ENCODE measurements at regions not wholly inside any gene's neighbourhood (a gene's known extent, or its start where the extent isn't known, plus 50 kb on each side); places are given as distances from the start of the nearest gene placed in this dataset.

DNA sequence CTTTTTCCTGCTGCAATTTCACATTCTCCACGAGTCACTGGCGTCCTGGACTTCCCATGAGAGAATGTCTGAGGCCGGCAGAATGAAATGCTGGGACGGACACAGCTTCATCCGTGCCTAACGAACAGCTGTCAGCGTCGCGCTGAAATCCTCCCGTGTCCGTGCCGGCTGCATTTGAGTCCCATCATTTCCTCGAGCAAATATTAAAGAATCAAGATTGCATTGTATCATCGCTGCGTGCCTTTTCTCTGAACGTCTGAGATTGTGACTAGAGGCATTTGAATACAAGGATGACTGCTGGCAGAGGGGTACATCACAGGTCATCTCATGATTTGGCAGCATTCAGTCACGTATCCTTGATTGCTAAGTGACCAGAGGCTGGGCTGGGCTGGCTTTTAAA, 279.9 kb downstream of the ASMT start:
- TF ChIP-seq, protein P1, sequence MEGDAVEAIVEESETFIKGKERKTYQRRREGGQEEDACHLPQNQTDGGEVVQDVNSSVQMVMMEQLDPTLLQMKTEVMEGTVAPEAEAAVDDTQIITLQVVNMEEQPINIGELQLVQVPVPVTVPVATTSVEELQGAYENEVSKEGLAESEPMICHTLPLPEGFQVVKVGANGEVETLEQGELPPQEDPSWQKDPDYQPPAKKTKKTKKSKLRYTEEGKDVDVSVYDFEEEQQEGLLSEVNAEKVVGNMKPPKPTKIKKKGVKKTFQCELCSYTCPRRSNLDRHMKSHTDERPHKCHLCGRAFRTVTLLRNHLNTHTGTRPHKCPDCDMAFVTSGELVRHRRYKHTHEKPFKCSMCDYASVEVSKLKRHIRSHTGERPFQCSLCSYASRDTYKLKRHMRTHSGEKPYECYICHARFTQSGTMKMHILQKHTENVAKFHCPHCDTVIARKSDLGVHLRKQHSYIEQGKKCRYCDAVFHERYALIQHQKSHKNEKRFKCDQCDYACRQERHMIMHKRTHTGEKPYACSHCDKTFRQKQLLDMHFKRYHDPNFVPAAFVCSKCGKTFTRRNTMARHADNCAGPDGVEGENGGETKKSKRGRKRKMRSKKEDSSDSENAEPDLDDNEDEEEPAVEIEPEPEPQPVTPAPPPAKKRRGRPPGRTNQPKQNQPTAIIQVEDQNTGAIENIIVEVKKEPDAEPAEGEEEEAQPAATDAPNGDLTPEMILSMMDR (IDR thresholded peaks at IDR 0.05): no peak
- H3K4me1 ChIP-seq: no peaks in the 10 kb centered on the region
- no peak for DNase-seq (ENCODE audit: low spot score)
- H3K27ac ChIP-seq: no peak overlapping the region
- H3K36me3 ChIP-seq: no peaks in the 10 kb centered on the region
- no peaks in the 10 kb centered on the region for H3K9me3 ChIP-seq
- no peaks in the 10 kb centered on the region for H3K27me3 ChIP-seq
- no peak overlapping the region for H3K4me3 ChIP-seq

DNA sequence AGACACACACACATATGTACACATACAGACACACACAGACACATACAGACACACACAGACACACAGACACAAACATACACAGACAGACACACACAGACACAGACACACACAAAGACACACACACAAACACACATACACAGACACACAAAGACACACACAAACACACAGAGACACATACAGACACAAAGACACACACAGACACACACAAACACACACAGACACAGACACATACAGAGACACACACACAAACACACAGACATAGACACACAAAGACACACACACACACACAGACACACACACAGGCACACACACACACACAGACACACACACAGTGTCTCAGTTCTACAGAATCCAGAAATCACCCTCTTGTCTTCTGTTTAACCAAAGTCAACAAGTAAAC, 280.7 kb downstream of the ASMT start:
- no peak for DNase-seq (ENCODE audit: low spot score)
- TF ChIP-seq, protein P1 (IDR thresholded peaks at IDR 0.05): no peak
- no peaks in the 10 kb centered on the region for H3K36me3 ChIP-seq
- H3K4me1 ChIP-seq: no peaks in the 10 kb centered on the region
- H3K9me3 ChIP-seq: no peaks in the 10 kb centered on the region
- H3K4me3 ChIP-seq: no peak overlapping the region
- H3K27ac ChIP-seq: no peak overlapping the region
- H3K27me3 ChIP-seq: no peaks in the 10 kb centered on the region

DNA sequence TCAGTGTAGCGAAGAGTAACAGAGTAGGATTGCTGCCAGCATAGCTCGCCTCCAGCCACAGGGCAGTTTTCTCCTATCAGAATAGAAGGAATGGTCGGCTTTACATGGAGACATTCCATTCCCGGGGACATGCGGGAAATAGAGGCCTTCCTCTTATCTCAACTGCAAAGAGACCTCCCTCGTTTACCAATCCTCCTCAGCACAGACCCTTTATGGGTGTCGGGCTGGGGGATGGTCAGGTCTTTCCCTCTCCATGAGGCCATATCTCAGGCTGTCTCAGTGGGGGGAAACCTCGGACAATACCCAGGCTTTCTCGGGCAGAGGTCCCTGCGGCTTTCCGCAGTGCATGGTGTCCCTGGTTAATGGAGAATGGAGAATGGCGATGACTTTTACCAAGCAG, 285.0 kb downstream of the ASMT start:
- DNase-seq (ENCODE audit: low spot score): no peak
- Histone ChIP-seq H3K9me3 (no peaks in the 10 kb centered on the region), H3K36me3 (no peaks in the 10 kb centered on the region), H3K27ac (no peak overlapping the region), H3K4me3 (no peak overlapping the region), H3K4me1 (no peaks in the 10 kb centered on the region), H3K27me3 (no peaks in the 10 kb centered on the region)
- TF ChIP-seq, protein P1 (IDR thresholded peaks at IDR 0.05): no peak

DNA sequence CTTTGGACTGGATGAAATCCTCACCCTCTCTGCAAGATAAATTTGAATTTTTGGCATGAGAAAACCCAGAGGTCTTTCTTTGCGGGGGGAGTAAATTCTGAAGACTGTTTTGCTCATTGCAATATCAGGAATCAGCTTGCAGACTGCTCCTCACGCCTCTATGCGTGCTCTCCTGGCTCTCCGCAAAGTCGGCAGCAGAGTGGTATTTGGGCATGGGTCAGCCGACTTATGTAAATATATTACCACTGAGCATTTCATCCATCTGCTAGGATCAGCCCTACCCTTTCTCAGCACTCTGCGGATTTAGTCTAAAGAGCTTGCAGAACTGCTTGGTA, 288.0 kb downstream of the ASMT start:
- Histone ChIP-seq H3K27ac (no peak overlapping the region), H3K4me3 (no peak overlapping the region), H3K27me3 (no peaks in the 10 kb centered on the region), H3K4me1 (no peaks in the 10 kb centered on the region), H3K36me3 (no peaks in the 10 kb centered on the region), H3K9me3 (peaks cover 0 to 18% of the 10 kb centered on the region in 2 donors)
- no peak for DNase-seq (ENCODE audit: low spot score)
- TF ChIP-seq, protein P1 (IDR thresholded peaks at IDR 0.05): no peak

DNA sequence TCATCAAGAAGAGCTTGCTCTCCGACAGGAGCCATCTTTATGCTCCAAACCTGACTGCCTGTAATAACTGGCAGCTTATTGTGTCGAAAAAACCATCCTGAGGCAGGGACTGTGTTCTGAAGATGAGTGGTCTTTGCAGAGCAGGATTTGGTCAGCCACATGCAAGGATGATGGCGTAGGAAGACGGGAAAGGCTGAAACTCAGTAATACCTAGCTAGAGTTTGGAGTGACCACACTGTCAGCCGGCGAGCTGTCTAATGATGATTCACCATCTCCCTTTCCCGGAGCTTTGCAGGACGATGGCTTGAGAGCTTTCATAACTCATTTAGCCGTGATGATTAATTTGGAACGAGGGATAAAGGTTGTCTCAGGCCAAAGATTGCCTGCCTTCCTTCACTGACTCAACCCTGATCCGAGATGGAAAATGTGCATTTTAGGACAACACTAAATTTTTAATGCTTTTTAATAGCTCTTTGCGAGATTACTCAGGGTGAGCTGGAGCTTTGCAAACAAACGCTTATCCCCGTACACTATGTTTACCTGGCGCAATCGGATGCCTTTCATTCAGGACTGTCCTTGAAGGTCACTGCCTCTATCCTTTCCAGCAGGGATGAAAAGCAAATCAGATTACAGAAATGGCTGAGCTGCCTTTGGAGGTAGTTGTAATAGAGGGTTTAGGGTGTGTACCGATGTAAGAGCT, 288.5 kb downstream of the ASMT start:
- H3K27ac ChIP-seq: no peak overlapping the region
- peaks cover 0 to 18% of the 10 kb centered on the region in 2 donors for H3K9me3 ChIP-seq
- H3K4me1 ChIP-seq: no peaks in the 10 kb centered on the region
- no peaks in the 10 kb centered on the region for H3K36me3 ChIP-seq
- no peaks in the 10 kb centered on the region for H3K27me3 ChIP-seq
- TF ChIP-seq, protein P1 (IDR thresholded peaks at IDR 0.05): no peak
- DNase-seq (ENCODE audit: low spot score): no peak
- no peak overlapping the region for H3K4me3 ChIP-seq

DNA sequence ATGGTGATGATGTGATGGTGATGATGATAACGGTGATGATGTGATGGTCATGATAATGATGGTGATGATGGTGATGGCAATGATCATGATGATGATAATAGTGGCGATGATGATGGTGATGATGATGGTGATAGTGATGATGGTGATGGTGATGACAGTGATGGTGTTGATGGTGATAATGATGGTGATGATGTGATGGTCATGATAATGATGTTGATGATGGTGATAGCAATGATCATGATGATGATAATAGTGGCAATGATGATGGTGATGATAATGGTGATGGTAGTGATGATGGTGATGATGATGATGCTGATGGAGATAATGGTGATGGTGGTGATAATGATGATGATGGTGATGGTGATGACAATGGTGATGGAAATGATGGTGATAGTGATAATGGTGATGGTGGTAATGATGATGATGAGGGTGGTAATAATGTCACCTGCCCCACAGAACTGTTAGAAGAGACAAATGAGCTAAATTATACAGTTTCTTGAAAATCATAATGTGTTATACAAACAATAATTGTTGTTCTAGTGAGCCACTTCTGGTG, 289.9 kb downstream of the ASMT start:
- no peak overlapping the region for H3K4me3 ChIP-seq
- no peak overlapping the region for H3K27ac ChIP-seq
- no peaks in the 10 kb centered on the region for H3K4me1 ChIP-seq
- H3K27me3 ChIP-seq: no peaks in the 10 kb centered on the region
- TF ChIP-seq, protein P1 (IDR thresholded peaks at IDR 0.05): no peak
- no peak for DNase-seq (ENCODE audit: low spot score)
- peaks cover 0 to 18% of the 10 kb centered on the region in 2 donors for H3K9me3 ChIP-seq
- H3K36me3 ChIP-seq: no peaks in the 10 kb centered on the region
